C4-2B (cell line): ENCODE measurements at regions not wholly inside any gene's neighbourhood (a gene's known extent, or its start where the extent isn't known, plus 50 kb on each side); places are given as distances from the start of the nearest gene placed in this dataset.

Experiments
- ZFX ChIP-seq: fragments of 450-650 bp; IDR thresholded peaks from 2 replicates; pipeline ENCODE4 v1.6.1; 2017
- TF ChIP-seq, protein P1 (sequence below): fragments of 450-650 bp; conservative IDR thresholded peaks from 2 replicates; pipeline ENCODE4 v1.5.1; 2017; ENCODE audit warnings: mild to moderate bottlenecking

DNA sequence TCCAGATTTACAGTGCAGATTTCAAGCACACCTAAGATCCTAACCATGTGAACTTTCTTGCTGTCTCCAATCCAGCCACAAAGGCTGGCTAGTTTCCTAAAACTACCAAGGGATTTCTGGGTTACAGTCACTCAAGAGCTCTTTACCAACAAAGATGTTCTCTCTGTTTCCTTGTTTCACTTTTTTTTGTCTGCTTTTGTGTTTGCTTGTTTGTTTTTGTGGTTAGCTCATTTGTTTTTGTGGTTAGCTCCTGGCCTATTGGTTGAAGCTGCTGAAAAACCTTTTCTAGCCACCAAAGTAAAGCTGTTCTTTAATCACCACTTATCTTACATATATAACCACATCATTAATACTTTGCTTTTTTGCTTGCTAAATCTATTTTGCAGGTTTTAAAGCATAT, 642.5 kb upstream of the GALNTL6 start:
- TF ChIP-seq, protein P1, sequence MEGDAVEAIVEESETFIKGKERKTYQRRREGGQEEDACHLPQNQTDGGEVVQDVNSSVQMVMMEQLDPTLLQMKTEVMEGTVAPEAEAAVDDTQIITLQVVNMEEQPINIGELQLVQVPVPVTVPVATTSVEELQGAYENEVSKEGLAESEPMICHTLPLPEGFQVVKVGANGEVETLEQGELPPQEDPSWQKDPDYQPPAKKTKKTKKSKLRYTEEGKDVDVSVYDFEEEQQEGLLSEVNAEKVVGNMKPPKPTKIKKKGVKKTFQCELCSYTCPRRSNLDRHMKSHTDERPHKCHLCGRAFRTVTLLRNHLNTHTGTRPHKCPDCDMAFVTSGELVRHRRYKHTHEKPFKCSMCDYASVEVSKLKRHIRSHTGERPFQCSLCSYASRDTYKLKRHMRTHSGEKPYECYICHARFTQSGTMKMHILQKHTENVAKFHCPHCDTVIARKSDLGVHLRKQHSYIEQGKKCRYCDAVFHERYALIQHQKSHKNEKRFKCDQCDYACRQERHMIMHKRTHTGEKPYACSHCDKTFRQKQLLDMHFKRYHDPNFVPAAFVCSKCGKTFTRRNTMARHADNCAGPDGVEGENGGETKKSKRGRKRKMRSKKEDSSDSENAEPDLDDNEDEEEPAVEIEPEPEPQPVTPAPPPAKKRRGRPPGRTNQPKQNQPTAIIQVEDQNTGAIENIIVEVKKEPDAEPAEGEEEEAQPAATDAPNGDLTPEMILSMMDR, result no peak
- no peak for TF ChIP-seq ZFX
